ENCODE measurements at regions not wholly inside any gene's neighbourhood (a gene's known extent, or its start where the extent isn't known, plus 50 kb on each side); places are given as distances from the start of the nearest gene placed in this dataset.
"Not testable (repeated sequence)": the region's sequence is repeated elsewhere in the genome, so short reads cannot be mapped to it uniquely, and the experiment has no call there.

GRCh38 chr9:39568900-39569299 lies 213.4 kb downstream of the SPATA31A1 start:
- H3K9me3 ChIP-seq (ENCODE audit: low read depth); H3K9me2 ChIP-seq (ENCODE audit: insufficient read depth); H4K20me1 ChIP-seq (ENCODE audit: insufficient read depth); H3K4me3 ChIP-seq; H3K36me3 ChIP-seq (ENCODE audit: low read depth); H3K4me1 ChIP-seq (ENCODE audit: insufficient read depth); H3F3A ChIP-seq (ENCODE audit: insufficient read depth); H3K9ac ChIP-seq; H3K4me2 ChIP-seq (ENCODE audit: unreplicated experiment); DNase-seq; H3K27me3 ChIP-seq (replicated peaks; ENCODE audit: insufficient read depth); H2AFZ ChIP-seq; in situ Hi-C loops (cut with MboI); H3K79me2 ChIP-seq (ENCODE audit: insufficient read depth); H3K27ac ChIP-seq: not testable (repeated sequence)
- 25 to 27% methylated on average over 1 of the region's 2 CpGs for WGBS, 2 experiments (ENCODE audit: low coverage in 1 of 2, low lambda C conversion rate in 2 of 2, missing lambda C conversion rate in 2 of 2)

- H3K27me3 ChIP-seq (replicated peaks; ENCODE audit: insufficient read depth); H3K9me3 ChIP-seq (ENCODE audit: low read depth); H3K36me3 ChIP-seq (ENCODE audit: low read depth); H3F3A ChIP-seq (ENCODE audit: insufficient read depth); DNase-seq; in situ Hi-C loops (cut with MboI); H3K4me2 ChIP-seq (ENCODE audit: unreplicated experiment); H3K4me3 ChIP-seq; H3K9ac ChIP-seq; H3K79me2 ChIP-seq (ENCODE audit: insufficient read depth); H3K9me2 ChIP-seq (ENCODE audit: insufficient read depth); H4K20me1 ChIP-seq (ENCODE audit: insufficient read depth); H2AFZ ChIP-seq; H3K27ac ChIP-seq; H3K4me1 ChIP-seq (ENCODE audit: insufficient read depth): not testable (repeated sequence)
- WGBS, 2 experiments (ENCODE audit: low coverage in 1 of 2, low lambda C conversion rate in 2 of 2, missing lambda C conversion rate in 2 of 2) = 27 to 28% methylated on average over 6 of the region's 10 CpGs
Measured at GRCh38 chr9:39573024-39574022, 217.9 kb downstream of the SPATA31A1 start.

GRCh38 chr9:39579000-39579399 lies 223.5 kb downstream of the SPATA31A1 start:
- H2AFZ ChIP-seq; H3K9ac ChIP-seq; H3K9me3 ChIP-seq (ENCODE audit: low read depth); H3K9me2 ChIP-seq (ENCODE audit: insufficient read depth); H3F3A ChIP-seq (ENCODE audit: insufficient read depth); H3K4me2 ChIP-seq (ENCODE audit: unreplicated experiment); H3K4me3 ChIP-seq; H3K27me3 ChIP-seq (replicated peaks; ENCODE audit: insufficient read depth); in situ Hi-C loops (cut with MboI); H3K27ac ChIP-seq; H3K36me3 ChIP-seq (ENCODE audit: low read depth); H3K4me1 ChIP-seq (ENCODE audit: insufficient read depth); H4K20me1 ChIP-seq (ENCODE audit: insufficient read depth); H3K79me2 ChIP-seq (ENCODE audit: insufficient read depth); DNase-seq: not testable (repeated sequence)
- 11 to 24% methylated on average over 4 of the region's 4 CpGs for WGBS, 2 experiments (ENCODE audit: low coverage in 1 of 2, low lambda C conversion rate in 2 of 2, missing lambda C conversion rate in 2 of 2)

- DNase-seq; H2AFZ ChIP-seq; H3K27ac ChIP-seq; H3K79me2 ChIP-seq (ENCODE audit: insufficient read depth); H3K9ac ChIP-seq; H3K36me3 ChIP-seq (ENCODE audit: low read depth); H3K4me2 ChIP-seq (ENCODE audit: unreplicated experiment); H3K4me3 ChIP-seq; in situ Hi-C loops (cut with MboI); H3K27me3 ChIP-seq (replicated peaks; ENCODE audit: insufficient read depth); H3K9me3 ChIP-seq (ENCODE audit: low read depth); H3K9me2 ChIP-seq (ENCODE audit: insufficient read depth); H3F3A ChIP-seq (ENCODE audit: insufficient read depth); H4K20me1 ChIP-seq (ENCODE audit: insufficient read depth); H3K4me1 ChIP-seq (ENCODE audit: insufficient read depth): not testable (repeated sequence)
- WGBS, 2 experiments (ENCODE audit: low coverage in 1 of 2, low lambda C conversion rate in 2 of 2, missing lambda C conversion rate in 2 of 2) = 38 to 47% methylated on average over 3 of the region's 3 CpGs
Measured at GRCh38 chr9:39581296-39581695, 225.8 kb downstream of the SPATA31A1 start.

- H3K36me3 ChIP-seq (ENCODE audit: low read depth); DNase-seq; H3K4me2 ChIP-seq (ENCODE audit: unreplicated experiment); H3F3A ChIP-seq (ENCODE audit: insufficient read depth); H3K27ac ChIP-seq; H3K9me3 ChIP-seq (ENCODE audit: low read depth); H3K4me1 ChIP-seq (ENCODE audit: insufficient read depth); H3K9ac ChIP-seq; in situ Hi-C loops (cut with MboI); H2AFZ ChIP-seq; H3K4me3 ChIP-seq; H3K79me2 ChIP-seq (ENCODE audit: insufficient read depth); H3K27me3 ChIP-seq (replicated peaks; ENCODE audit: insufficient read depth); H4K20me1 ChIP-seq (ENCODE audit: insufficient read depth); H3K9me2 ChIP-seq (ENCODE audit: insufficient read depth): not testable (repeated sequence)
- 42 to 64% methylated on average over 1 of the region's 1 CpG for WGBS, 2 experiments (ENCODE audit: low coverage in 1 of 2, low lambda C conversion rate in 2 of 2, missing lambda C conversion rate in 2 of 2)
Measured at GRCh38 chr9:39582677-39583412, 227.4 kb downstream of the SPATA31A1 start.

GRCh38 chr9:39583413-39583747 lies 227.9 kb downstream of the SPATA31A1 start:
- H3K4me1 ChIP-seq (ENCODE audit: insufficient read depth); H4K20me1 ChIP-seq (ENCODE audit: insufficient read depth); H3K9ac ChIP-seq; H3K79me2 ChIP-seq (ENCODE audit: insufficient read depth); H3K4me2 ChIP-seq (ENCODE audit: unreplicated experiment); H3K9me3 ChIP-seq (ENCODE audit: low read depth); H3F3A ChIP-seq (ENCODE audit: insufficient read depth); H3K27ac ChIP-seq; in situ Hi-C loops (cut with MboI); H3K36me3 ChIP-seq (ENCODE audit: low read depth); DNase-seq; H3K4me3 ChIP-seq; H3K9me2 ChIP-seq (ENCODE audit: insufficient read depth); H2AFZ ChIP-seq; H3K27me3 ChIP-seq (replicated peaks; ENCODE audit: insufficient read depth): not testable (repeated sequence)

GRCh38 chr9:39585233-39585632 lies 229.8 kb downstream of the SPATA31A1 start:
- H3K4me2 ChIP-seq (ENCODE audit: unreplicated experiment); DNase-seq; H3K9me3 ChIP-seq (ENCODE audit: low read depth); H3K4me3 ChIP-seq; H3K27me3 ChIP-seq (replicated peaks; ENCODE audit: insufficient read depth); H3K9ac ChIP-seq; H4K20me1 ChIP-seq (ENCODE audit: insufficient read depth); H3K27ac ChIP-seq; H3K79me2 ChIP-seq (ENCODE audit: insufficient read depth); H3K4me1 ChIP-seq (ENCODE audit: insufficient read depth); H3K9me2 ChIP-seq (ENCODE audit: insufficient read depth); H3K36me3 ChIP-seq (ENCODE audit: low read depth); H2AFZ ChIP-seq; in situ Hi-C loops (cut with MboI); H3F3A ChIP-seq (ENCODE audit: insufficient read depth): not testable (repeated sequence)
- 49 to 51% methylated on average over 5 to 6 of the region's 7 CpGs for WGBS, 2 experiments (ENCODE audit: low coverage in 1 of 2, low lambda C conversion rate in 2 of 2, missing lambda C conversion rate in 2 of 2)
